Body of pancreas (tissue), 4 donors: ENCODE measurements at regions not wholly inside any gene's neighbourhood (a gene's known extent, or its start where the extent isn't known, plus 50 kb on each side); places are given as distances from the start of the nearest gene placed in this dataset.

Experiments
- ATAC-seq: fragments of 150-250 bp; one replicate; pipeline ENCODE4 v1.9.1; 2016
- DNase-seq, 4 donors: peaks; one replicate each; pipeline ENCODE4 v3.0.0-alpha.2; 2019
- H3K27ac ChIP-seq, 4 donors: fragments of 200-600 bp; sonication (generic); 1 replicate in 3 of 4; 2 replicates in 1 of 4; pipeline versions ENCODE4 v1.5.1 to v1.6.1; 2016 to 2019; ENCODE audit warnings: mild to moderate bottlenecking in 1 of 4, mixed read lengths in 1 of 4, moderate library complexity in 1 of 4
- H3K27me3 ChIP-seq, 2 donors: fragments of 200-600 bp; sonication (generic); one replicate each; pipeline ENCODE4 v1.6.0; 2016; ENCODE audit warnings: mild to moderate bottlenecking in 1 of 2
- H3K36me3 ChIP-seq, 2 donors: fragments of 200-600 bp; sonication (generic); replicated peaks in 1 of 2; 2 replicates each; pipeline ENCODE4 v1.5.1; 2016; ENCODE audit warnings: low read depth in 2 of 2; ENCODE audit not compliant: insufficient read depth in 1 of 2
- H3K4me1 ChIP-seq: fragments of 200-600 bp; sonication (generic); one replicate; pipeline ENCODE4 v1.6.0; 2016
- H3K4me3 ChIP-seq, 2 donors: fragments of 200-600 bp; sonication (generic); 1 replicate in 1 of 2; 2 replicates in 1 of 2; pipeline ENCODE4 v1.5.1; 2016 to 2019
- H3K9me3 ChIP-seq, 3 donors: fragments of 200-600 bp; sonication (generic); 1 replicate in 2 of 3; 2 replicates in 1 of 3; pipeline ENCODE4 v1.5.1; 2016
- POLR2A ChIP-seq, 3 donors: fragments of 450-650 bp; IDR thresholded peaks; one replicate each; pipeline ENCODE4 v1.6.1; 2016; ENCODE audit warnings: antibody characterized with exemption in 3 of 3, mild to moderate bottlenecking in 2 of 3
- WGBS, 2 donors: methylation state at CpG; one replicate each; pipeline ENCODE4 v1.1.5; 2017; 5-methylcytosine and 5-hydroxymethylcytosine counted together
- intact Hi-C: fragments of 100-400 bp; cut with DNase I; formaldehyde crosslinking; loops from one replicate; pipeline ENCODE4 v1.15.1; 2023
- TF ChIP-seq, protein P1 (sequence below), 7 experiments: fragments of 450-650 bp in 4 of 7; fragments of 200-600 bp in 3 of 7; sonication (generic) in 3 of 7; IDR thresholded peaks; one replicate each; pipeline ENCODE4 v1.5.1; 2016 to 2019; ENCODE audit warnings: antibody characterized with exemption in 7 of 7

DNA sequence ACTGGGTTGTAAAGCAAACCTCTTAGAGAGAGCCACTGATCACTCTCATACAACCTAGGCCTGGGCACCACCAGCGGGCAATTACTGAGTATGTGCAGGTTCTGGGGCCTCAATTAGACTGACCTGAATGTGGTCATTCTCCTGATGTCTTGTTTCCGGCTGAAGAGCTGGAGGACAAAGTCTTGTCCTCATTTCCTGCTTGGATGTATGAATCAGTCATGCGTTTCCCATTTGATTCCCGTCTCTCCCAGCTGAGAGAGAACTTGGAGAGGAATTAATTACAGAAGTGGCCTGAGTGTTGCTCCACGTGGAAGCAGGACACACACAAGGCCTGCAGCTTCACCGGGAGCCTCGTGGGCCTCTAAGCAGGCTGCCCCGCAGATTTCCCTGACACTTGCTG lies 799.3 kb upstream of the ARGLU1 start:
- no peak for TF ChIP-seq POLR2A (IDR thresholded peaks at IDR 0.05)
- TF ChIP-seq, protein P1, sequence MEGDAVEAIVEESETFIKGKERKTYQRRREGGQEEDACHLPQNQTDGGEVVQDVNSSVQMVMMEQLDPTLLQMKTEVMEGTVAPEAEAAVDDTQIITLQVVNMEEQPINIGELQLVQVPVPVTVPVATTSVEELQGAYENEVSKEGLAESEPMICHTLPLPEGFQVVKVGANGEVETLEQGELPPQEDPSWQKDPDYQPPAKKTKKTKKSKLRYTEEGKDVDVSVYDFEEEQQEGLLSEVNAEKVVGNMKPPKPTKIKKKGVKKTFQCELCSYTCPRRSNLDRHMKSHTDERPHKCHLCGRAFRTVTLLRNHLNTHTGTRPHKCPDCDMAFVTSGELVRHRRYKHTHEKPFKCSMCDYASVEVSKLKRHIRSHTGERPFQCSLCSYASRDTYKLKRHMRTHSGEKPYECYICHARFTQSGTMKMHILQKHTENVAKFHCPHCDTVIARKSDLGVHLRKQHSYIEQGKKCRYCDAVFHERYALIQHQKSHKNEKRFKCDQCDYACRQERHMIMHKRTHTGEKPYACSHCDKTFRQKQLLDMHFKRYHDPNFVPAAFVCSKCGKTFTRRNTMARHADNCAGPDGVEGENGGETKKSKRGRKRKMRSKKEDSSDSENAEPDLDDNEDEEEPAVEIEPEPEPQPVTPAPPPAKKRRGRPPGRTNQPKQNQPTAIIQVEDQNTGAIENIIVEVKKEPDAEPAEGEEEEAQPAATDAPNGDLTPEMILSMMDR (IDR thresholded peaks at IDR 0.05): no peak
- WGBS, 2 donors: 58 to 64% methylated on average over 8 of the region's 8 CpGs
- no peak overlapping the region for H3K4me3 ChIP-seq
- DNase-seq: no peak
- no peak overlapping the region for H3K27ac ChIP-seq
- no peaks in the 10 kb centered on the region for H3K36me3 ChIP-seq
- no peaks in the 10 kb centered on the region for H3K27me3 ChIP-seq
- H3K4me1 ChIP-seq: no peaks in the 10 kb centered on the region
- no peak for ATAC-seq
- intact Hi-C loops: no loop called here
- H3K9me3 ChIP-seq: no peaks in the 10 kb centered on the region

DNA sequence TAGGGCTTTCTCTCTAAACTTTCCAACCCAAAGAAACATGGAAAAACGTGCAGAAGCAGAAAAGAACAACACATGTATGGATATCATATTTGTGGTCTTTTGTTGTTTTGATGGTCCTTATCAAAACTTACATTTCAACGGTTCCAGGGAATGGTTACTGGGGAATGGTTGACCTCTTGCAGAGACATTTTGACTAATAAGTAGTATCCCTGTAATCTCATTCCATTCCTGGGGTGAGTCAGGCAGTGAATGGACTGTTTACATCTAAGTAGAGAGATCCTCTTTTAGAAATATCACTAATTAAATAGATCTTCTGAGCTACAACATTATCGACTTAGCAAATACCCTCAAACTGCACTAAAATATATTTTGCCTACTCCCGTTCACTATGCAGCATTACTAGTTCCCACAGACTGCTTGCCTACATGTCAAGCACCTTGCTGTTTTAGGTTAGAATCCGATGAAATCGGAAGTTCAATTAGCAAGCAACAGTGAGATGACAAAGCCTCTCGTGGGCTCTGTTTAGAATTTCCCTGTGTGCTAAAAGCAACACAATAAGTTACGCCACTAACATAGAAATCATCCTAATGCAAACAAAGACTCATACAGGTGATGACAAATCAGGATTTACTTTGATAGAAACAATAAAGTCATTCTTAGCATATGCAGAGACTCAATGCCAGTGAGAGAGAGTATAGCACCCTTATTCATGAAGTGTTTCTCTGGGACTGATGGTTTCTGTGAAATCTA lies 797.7 kb upstream of the ARGLU1 start:
- intact Hi-C loops: no loop called here
- no peaks in the 10 kb centered on the region for H3K27me3 ChIP-seq
- H3K9me3 ChIP-seq: no peaks in the 10 kb centered on the region
- no peaks in the 10 kb centered on the region for H3K4me1 ChIP-seq
- no peak overlapping the region for H3K4me3 ChIP-seq
- DNase-seq (no peak), ATAC-seq (no peak)
- no peak overlapping the region for H3K27ac ChIP-seq
- no peaks in the 10 kb centered on the region for H3K36me3 ChIP-seq
- 42 to 55% methylated on average over 8 of the region's 8 CpGs for WGBS, 2 donors
- TF ChIP-seq, protein P1 (IDR thresholded peaks at IDR 0.05): no peak
- TF ChIP-seq POLR2A (IDR thresholded peaks at IDR 0.05): no peak

DNA sequence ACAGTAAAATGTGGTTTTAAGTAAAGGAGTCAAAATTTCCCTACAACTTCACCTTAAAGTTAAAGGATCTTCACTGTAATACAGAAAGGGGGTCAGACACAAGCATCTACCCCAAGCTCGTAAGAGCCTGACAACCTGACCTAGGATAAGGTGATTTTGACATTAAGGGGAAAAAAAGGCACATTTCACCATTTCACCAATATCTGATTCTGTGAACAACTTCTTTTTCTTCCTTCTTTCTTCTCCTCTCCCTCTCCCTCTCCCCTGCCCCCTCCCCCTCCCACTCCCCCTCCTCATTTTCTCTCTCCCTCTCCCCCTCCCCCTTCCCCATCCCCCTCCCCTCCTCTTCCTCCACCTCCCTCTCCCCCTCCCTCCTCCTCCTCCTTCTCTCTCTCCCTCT lies 796.7 kb upstream of the ARGLU1 start:
- Histone ChIP-seq H3K27ac (no peak overlapping the region), H3K4me1 (no peaks in the 10 kb centered on the region), H3K4me3 (no peak overlapping the region), H3K27me3 (no peaks in the 10 kb centered on the region), H3K9me3 (no peaks in the 10 kb centered on the region), H3K36me3 (no peaks in the 10 kb centered on the region)
- ATAC-seq (no peak), DNase-seq (no peak)
- intact Hi-C loops: no loop called here
- TF ChIP-seq POLR2A (IDR thresholded peaks at IDR 0.05): no peak
- TF ChIP-seq, protein P1 (IDR thresholded peaks at IDR 0.05): no peak
- WGBS, 2 donors: 50 to 52% methylated on average over 1 of the region's 1 CpG

DNA sequence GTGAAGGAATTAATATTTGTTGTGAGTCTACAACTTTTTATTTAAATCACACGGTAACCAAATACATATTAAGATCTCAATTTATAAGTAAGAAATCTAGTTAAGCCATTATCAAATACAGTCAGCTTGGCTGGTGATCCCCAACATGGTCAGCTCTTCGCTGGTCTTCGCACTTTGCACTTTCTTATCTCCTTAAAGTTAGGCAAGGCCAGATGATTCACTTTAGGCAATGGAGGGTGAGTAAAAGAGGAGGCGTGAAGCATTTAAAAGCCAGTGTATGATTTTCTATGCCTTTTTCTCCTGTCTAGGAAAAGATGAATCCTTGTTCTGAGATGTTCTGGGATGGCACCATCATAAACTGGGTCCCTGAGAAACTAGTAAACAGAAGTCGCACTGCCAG lies 793.7 kb upstream of the ARGLU1 start:
- Histone ChIP-seq H3K4me3 (no peak overlapping the region), H3K36me3 (no peaks in the 10 kb centered on the region), H3K27me3 (no peaks in the 10 kb centered on the region), H3K9me3 (no peaks in the 10 kb centered on the region), H3K27ac (no peak overlapping the region), H3K4me1 (no peaks in the 10 kb centered on the region)
- ATAC-seq (no peak), DNase-seq (no peak)
- 70 to 72% methylated on average over 5 of the region's 5 CpGs for WGBS, 2 donors
- no peak for TF ChIP-seq POLR2A (IDR thresholded peaks at IDR 0.05)
- TF ChIP-seq, protein P1 (IDR thresholded peaks at IDR 0.05): no peak
- intact Hi-C loops: no loop called here

DNA sequence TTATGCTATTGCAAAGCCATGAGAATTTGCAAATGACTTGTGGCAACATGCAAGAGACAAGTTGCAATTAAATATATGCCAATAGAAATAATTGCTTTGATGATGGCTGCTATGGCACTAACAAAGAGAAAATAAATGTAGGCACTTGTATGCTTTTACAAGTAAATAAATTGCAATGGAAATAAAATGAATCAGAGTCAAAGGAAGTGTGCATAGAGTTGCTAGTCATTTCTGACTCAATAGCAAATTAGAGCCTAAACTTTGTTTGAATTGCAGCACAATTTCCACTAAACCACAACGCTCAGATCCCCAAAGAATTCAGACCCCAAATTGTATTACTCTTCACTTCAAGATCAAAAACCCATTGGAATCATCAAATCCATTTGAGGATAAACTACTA lies 792.1 kb upstream of the ARGLU1 start:
- Histone ChIP-seq H3K4me1 (no peaks in the 10 kb centered on the region), H3K36me3 (no peaks in the 10 kb centered on the region), H3K9me3 (no peaks in the 10 kb centered on the region), H3K27ac (no peak overlapping the region), H3K4me3 (no peak overlapping the region), H3K27me3 (no peaks in the 10 kb centered on the region)
- no peak for ATAC-seq
- DNase-seq: no peak
- intact Hi-C loops: no loop called here
- TF ChIP-seq POLR2A (IDR thresholded peaks at IDR 0.05): no peak
- TF ChIP-seq, protein P1 (IDR thresholded peaks at IDR 0.05): no peak
- WGBS, 2 donors: 75 to 78% methylated on average over 1 of the region's 1 CpG
